OCI-LY7 (cell line): ENCODE measurements at regions not wholly inside any gene's neighbourhood (a gene's known extent, or its start where the extent isn't known, plus 50 kb on each side); places are given as distances from the start of the nearest gene placed in this dataset.

Experiments used
- EZH2phosphoT487 ChIP-seq: fragments of 200-600 bp; sonication (generic); IDR thresholded peaks from 2 replicates; pipeline ENCODE4 v1.6.1; 2018; ENCODE audit warnings: low read depth, borderline replicate concordance, mild to moderate bottlenecking, mixed run types, antibody characterized with exemption, low read length, moderate library complexity, mixed read lengths
- TF ChIP-seq, protein P1 (sequence below): fragments of 200-600 bp; sonication (generic); conservative IDR thresholded peaks from 2 replicates; pipeline ENCODE4 v1.5.1; 2014; ENCODE audit warnings: mild to moderate bottlenecking, antibody characterized with exemption, low read length, moderate library complexity, mixed read lengths

DNA sequence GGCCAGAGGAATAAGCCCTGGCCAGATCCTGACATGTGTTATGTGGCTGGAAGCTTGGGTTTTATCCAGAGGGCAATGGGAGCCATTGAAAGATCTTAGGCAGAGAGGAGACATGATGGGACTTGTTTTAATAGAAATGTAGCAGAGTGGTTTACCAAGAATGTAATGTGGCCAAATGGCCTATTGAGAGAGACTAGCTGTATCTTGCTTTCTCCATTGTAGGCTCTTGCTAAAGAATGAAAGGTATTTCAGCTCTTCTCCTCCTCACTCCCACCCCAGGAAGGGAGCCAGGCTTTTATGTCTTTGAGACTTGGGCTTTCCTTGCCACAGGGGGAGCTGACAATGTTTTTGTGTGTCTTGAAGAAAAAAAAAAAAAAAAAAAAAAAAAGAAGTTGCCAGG is 82.3 kb downstream of the TRIM29 start:
- TF ChIP-seq, protein P1, sequence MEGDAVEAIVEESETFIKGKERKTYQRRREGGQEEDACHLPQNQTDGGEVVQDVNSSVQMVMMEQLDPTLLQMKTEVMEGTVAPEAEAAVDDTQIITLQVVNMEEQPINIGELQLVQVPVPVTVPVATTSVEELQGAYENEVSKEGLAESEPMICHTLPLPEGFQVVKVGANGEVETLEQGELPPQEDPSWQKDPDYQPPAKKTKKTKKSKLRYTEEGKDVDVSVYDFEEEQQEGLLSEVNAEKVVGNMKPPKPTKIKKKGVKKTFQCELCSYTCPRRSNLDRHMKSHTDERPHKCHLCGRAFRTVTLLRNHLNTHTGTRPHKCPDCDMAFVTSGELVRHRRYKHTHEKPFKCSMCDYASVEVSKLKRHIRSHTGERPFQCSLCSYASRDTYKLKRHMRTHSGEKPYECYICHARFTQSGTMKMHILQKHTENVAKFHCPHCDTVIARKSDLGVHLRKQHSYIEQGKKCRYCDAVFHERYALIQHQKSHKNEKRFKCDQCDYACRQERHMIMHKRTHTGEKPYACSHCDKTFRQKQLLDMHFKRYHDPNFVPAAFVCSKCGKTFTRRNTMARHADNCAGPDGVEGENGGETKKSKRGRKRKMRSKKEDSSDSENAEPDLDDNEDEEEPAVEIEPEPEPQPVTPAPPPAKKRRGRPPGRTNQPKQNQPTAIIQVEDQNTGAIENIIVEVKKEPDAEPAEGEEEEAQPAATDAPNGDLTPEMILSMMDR: no peak
- TF ChIP-seq EZH2phosphoT487: no peak
